ENCODE measurements at regions not wholly inside any gene's neighbourhood (a gene's known extent, or its start where the extent isn't known, plus 50 kb on each side); places are given as distances from the start of the nearest gene placed in this dataset.
A peak's percentile ranks its signal among the peaks of the same experiment; 100 is the strongest.
"Not testable (repeated sequence)": the region's sequence is repeated elsewhere in the genome, so short reads cannot be mapped to it uniquely, and the experiment has no call there.

GRCh38 chr11:129747071-129747470 lies 68.6 kb upstream of the TMEM45B start:
- no peak for DNase-seq (ENCODE audit: low spot score in 2 of 2)
- Mint-ChIP-seq H3K9me3 (no peaks in the 10 kb centered on the region), H3K36me3 (no peaks in the 10 kb centered on the region), H3K27ac (no peak overlapping the region), H3K4me3 (no peak overlapping the region), H3K4me1 (peaks cover 3% of the 10 kb centered on the region), H3K27me3 (peaks cover 3% of the 10 kb centered on the region)
- no peak for ATAC-seq (ENCODE audit: low read depth)

DNA sequence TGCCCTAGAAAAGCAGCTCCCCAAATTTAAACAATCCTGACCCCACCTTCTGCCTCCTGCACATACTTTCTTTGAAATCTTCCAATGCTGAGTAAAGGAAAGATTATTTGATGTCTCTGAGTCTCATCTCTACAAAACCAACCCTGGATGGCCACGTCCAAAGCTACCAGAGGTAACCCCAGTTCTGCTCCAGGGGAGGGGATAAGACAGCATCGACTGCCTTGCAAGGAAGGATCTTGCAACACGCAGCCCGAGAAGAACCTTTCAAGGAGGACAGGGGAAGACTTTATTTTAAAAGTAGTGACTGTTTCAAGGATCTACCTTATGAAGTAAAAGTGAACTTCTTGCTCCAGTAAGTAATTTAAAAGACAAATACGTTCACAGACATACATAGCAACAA lies 66.5 kb upstream of the TMEM45B start:
- Mint-ChIP-seq H3K36me3 (no peaks in the 10 kb centered on the region), H3K4me1 (peaks cover 3% of the 10 kb centered on the region), H3K27me3 (peaks cover 6% of the 10 kb centered on the region), H3K9me3 (peaks cover 2% of the 10 kb centered on the region), H3K4me3 (no peak overlapping the region), H3K27ac (no peak overlapping the region)
- no peak for DNase-seq (ENCODE audit: low spot score in 2 of 2)
- no peak for ATAC-seq (ENCODE audit: low read depth)

DNA sequence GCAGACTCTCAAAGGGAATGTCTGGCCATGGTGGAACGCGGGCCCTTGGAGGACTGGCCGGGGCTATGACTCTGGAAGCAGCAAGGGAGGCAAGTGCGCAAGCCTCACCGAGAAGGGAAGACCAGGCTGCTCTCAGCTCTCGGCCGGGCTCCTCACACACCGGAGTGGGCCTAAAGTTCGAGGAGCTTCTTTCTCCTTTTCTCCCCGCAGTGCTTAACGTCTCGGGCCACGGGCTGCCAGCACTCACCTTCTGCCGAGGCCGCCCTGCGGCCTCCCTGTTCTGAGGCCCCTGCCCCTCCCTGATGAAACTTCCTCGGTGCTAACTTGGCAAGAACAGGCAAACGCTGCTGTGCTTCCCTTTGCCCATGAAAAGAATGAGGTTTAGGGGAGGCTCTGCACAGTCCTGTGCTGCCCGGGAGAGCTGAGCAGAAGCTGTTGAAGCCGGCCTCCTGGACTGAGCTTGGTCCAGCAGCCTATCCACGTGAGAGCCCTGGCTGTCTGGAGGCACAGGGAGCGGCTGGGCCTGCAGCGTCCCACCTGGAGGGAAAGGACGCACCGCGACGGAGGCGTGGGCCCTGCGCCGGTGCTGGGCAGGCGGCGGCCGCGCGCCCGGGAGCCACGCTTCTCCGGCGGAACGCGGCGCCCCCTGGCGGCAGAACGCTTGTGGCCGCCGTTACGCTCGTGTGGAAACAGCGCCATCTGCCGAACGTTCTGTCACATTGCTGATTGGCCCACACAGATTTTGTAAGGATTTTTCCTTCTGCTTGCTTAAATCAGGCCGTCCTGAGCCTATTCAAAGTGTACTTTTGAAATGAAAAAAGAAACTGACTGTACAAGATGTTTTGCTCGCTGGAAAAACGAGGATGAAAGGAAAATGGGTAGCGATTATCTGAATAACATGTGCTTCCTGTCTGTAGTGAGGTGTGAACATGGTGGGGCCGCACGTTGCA lies 65.0 kb upstream of the TMEM45B start:
- no peaks in the 10 kb centered on the region for H3K36me3 Mint-ChIP-seq
- ATAC-seq (ENCODE audit: low read depth), result peak; percentile 76
- DNase-seq (ENCODE audit: low spot score in 2 of 2), result peak; percentile 69 to 76
- H3K27ac Mint-ChIP-seq, result no peak overlapping the region
- peaks cover 3% of the 10 kb centered on the region for H3K4me1 Mint-ChIP-seq
- no peak overlapping the region for H3K4me3 Mint-ChIP-seq
- peaks cover 6% of the 10 kb centered on the region for H3K27me3 Mint-ChIP-seq
- peaks cover 2% of the 10 kb centered on the region for H3K9me3 Mint-ChIP-seq

DNA sequence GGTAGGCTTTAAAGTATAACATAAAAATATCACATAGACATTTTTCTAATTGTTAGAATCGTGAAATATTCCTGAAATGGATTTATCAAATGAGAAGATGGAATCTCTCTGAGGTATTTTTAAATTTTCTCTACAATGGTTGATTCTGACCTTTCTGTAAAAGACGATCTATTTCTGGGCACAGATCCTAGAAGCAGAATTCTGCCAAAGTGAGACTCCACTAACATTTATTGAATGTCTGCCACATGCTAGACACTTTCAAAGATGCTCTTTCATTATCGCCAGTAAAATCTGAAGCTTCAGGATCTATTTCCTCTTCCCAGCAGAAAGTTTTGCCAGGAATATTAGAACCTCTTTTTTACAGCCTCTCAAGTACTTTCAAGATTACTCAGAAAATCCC lies 64.1 kb upstream of the TMEM45B start:
- H3K27ac Mint-ChIP-seq, result no peak overlapping the region
- H3K4me1 Mint-ChIP-seq, result peaks cover 3% of the 10 kb centered on the region
- H3K36me3 Mint-ChIP-seq, result no peaks in the 10 kb centered on the region
- no peak overlapping the region for H3K4me3 Mint-ChIP-seq
- DNase-seq (ENCODE audit: low spot score in 2 of 2) (no peak), ATAC-seq (ENCODE audit: low read depth) (no peak)
- H3K27me3 Mint-ChIP-seq, result peaks cover 6% of the 10 kb centered on the region
- H3K9me3 Mint-ChIP-seq, result peaks cover 4% of the 10 kb centered on the region

- not testable (repeated sequence) for H3K4me1 Mint-ChIP-seq; DNase-seq (ENCODE audit: low spot score in 2 of 2); H3K27ac Mint-ChIP-seq; H3K36me3 Mint-ChIP-seq; H3K9me3 Mint-ChIP-seq; ATAC-seq (ENCODE audit: low read depth); H3K4me3 Mint-ChIP-seq
- peaks cover 17% of the 10 kb centered on the region for H3K27me3 Mint-ChIP-seq
These were observed 52.1 kb upstream of the TMEM45B start for GRCh38 chr11:129763569-129763968.

DNA sequence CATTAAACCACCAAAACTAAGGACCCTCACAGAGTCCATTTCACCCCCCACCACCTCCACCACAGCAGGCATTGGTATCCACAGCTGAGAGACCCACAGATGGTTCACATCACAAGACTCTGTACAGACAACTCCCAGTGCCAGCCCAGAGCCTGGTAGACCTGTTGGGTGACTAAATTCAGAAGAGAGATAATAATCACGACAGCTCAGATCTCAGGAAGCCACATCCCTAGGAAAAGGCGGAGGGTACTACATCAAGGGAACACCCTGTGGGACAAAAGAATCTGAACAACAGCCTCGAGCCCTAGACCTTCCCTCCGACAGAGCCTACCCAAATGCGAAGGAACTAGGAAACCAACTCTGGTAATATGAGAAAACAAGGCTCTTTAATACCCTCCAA lies 51.4 kb upstream of the TMEM45B start:
- not testable (repeated sequence) for H3K36me3 Mint-ChIP-seq; H3K27ac Mint-ChIP-seq; DNase-seq (ENCODE audit: low spot score in 2 of 2); H3K9me3 Mint-ChIP-seq; ATAC-seq (ENCODE audit: low read depth); H3K4me1 Mint-ChIP-seq; H3K4me3 Mint-ChIP-seq
- peaks cover 17% of the 10 kb centered on the region for H3K27me3 Mint-ChIP-seq
